G401.6 (cell line): ENCODE measurements at regions not wholly inside any gene's neighbourhood (a gene's known extent, or its start where the extent isn't known, plus 50 kb on each side); places are given as distances from the start of the nearest gene placed in this dataset.

ENCODE experiments used
- FAIRE-seq: peaks from 2 replicates; lab custom pipeline; 2012; peaks lifted over from hg19 to GRCh38; lab: Jason Lieb, UNC

GRCh38 chr2:186183406-186183805, 302.7 kb upstream of the ZC3H15 start:
- no peak for FAIRE-seq

GRCh38 chr2:186187854-186188253, 298.2 kb upstream of the ZC3H15 start:
- no peak for FAIRE-seq

- no peak for FAIRE-seq
Observed at GRCh38 chr2:186189816-186190215, 296.2 kb upstream of the ZC3H15 start.

- FAIRE-seq = no peak
Observed at GRCh38 chr2:186195696-186196095, 290.4 kb upstream of the ZC3H15 start.

- FAIRE-seq = peak; percentile 56
Observed at GRCh38 chr2:186197955-186198354, 288.1 kb upstream of the ZC3H15 start.

- FAIRE-seq = no peak
Observed at GRCh38 chr2:186199029-186199428, 287.0 kb upstream of the ZC3H15 start.

- FAIRE-seq = no peak
Observed at GRCh38 chr2:186201371-186201770, 284.7 kb upstream of the ZC3H15 start.

- no peak for FAIRE-seq
Observed at GRCh38 chr2:186205254-186205911, 280.7 kb upstream of the ZC3H15 start.

GRCh38 chr2:186209532-186209931, 276.5 kb upstream of the ZC3H15 start:
- FAIRE-seq = no peak

- FAIRE-seq = no peak
Observed at GRCh38 chr2:186220409-186220808, 265.7 kb upstream of the ZC3H15 start.

GRCh38 chr2:186229265-186229664, 256.8 kb upstream of the ZC3H15 start:
- no peak for FAIRE-seq

- no peak for FAIRE-seq
Observed at GRCh38 chr2:186241874-186242273, 244.2 kb upstream of the ZC3H15 start.

- FAIRE-seq = no peak
Observed at GRCh38 chr2:186254759-186255158, 231.3 kb upstream of the ZC3H15 start.

- no peak for FAIRE-seq
Observed at GRCh38 chr2:186255823-186256222, 230.2 kb upstream of the ZC3H15 start.

GRCh38 chr2:186256540-186256939, 229.5 kb upstream of the ZC3H15 start:
- FAIRE-seq = peak; percentile 96

- no peak for FAIRE-seq
Observed at GRCh38 chr2:186263673-186264250, 222.3 kb upstream of the ZC3H15 start.

- no peak for FAIRE-seq
Observed at GRCh38 chr2:186269536-186269935, 216.5 kb upstream of the ZC3H15 start.

- FAIRE-seq = no peak
Observed at GRCh38 chr2:186273953-186274352, 212.1 kb upstream of the ZC3H15 start.

GRCh38 chr2:186274936-186275575, 211.0 kb upstream of the ZC3H15 start:
- no peak for FAIRE-seq

GRCh38 chr2:186276909-186277308, 209.2 kb upstream of the ZC3H15 start:
- no peak for FAIRE-seq

- no peak for FAIRE-seq
Observed at GRCh38 chr2:186281726-186282125, 204.3 kb upstream of the ZC3H15 start.

GRCh38 chr2:186294248-186294888, 191.7 kb upstream of the ZC3H15 start:
- FAIRE-seq = no peak

GRCh38 chr2:186299610-186300009, 186.4 kb upstream of the ZC3H15 start:
- FAIRE-seq = no peak
